C1 segment of cervical spinal cord (tissue), 14 donors: ENCODE measurements at regions not wholly inside any gene's neighbourhood (a gene's known extent, or its start where the extent isn't known, plus 50 kb on each side); places are given as distances from the start of the nearest gene placed in this dataset.

Experiments
- DNase-seq, 14 donors: peaks; one replicate each; lab custom pipeline; 2025; lab: John Stamatoyannopoulos, UW

DNA sequence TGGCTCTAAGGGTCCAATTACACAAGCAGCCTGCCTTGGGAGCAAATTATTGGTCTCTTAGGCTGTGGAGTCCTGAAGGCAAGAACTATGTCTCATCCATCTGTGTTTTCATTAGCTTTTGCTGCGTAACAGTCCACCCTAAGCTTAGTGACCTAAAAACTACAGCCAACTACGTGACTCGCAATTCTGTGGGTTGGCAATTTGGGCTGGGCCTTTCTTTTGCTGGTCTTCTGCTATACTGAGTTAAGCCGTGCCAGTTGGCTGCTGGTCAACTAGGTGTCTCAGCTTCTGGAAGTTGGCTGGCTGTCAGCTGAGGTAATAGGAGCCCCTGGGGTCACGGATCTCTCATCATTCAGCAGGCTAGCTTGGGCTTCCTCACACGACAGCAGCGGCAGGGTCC, 205.6 kb upstream of the S100G start:
- DNase-seq, result no peak

DNA sequence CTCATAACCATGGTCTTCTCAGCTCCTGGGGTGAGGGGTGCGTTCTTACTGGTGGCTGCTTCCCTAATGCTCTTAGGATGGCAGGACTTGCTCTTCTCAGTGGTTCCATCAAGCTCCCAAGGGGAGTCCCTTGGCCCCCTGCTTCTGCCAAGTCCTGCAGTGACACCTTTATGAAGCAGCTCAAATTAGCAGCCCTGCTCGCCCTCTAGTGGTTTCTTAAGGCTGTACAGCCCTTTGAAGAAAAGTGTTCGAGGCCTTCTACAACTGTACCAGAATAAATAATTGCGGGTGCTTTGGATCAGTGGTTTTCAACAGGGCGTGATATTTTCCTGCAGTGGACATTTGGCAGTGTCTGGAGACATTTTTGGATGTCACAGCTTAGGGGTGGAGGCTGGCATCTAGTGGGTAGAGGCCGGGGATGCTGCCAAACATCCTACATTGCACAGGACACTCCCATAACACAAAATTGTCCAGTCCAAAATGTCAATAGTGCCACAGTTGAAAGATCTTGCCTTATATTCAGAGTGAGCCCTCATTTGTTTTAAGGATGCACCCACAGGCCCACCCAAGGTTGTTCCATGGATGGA, 204.7 kb upstream of the S100G start:
- DNase-seq, result peak in 2 of 14 donors; percentile 0 to 2

DNA sequence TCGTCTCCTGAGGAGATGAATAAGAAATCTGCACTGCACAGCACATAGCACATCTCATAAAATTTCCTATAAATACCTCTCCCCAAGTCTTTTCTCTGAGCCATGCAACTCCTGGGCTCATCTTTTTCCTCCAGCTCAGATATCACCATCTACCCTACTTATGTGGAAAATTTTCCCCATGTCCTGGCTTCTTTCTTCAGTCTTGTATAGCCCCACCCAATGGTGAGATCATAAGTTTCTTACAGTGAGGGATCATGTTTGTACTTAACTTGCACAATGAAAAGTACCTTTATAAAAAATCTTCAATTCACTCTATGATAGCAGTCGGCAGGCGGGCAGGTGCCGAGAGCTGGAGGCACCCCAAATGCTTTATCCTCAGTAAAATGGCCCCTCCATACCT, 198.6 kb upstream of the S100G start:
- no peak for DNase-seq

DNA sequence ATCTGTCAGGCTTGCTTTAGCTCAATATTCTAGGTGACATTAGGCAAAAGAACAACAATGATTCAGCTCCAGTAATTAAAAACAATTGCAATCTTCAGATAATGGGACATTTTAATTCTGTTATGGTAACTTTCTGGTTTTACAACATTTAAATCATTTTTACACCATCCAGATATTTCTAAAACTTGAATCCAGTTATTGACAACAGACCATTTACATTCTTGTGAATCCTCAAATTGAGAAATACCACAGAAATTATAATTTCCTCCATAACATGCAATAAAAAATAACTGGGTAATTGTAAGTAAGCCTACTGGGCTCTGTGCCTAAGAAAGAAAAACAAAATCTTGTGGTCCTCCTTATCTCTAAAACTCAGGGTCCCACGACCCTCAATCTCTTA, 195.0 kb upstream of the S100G start:
- DNase-seq, result no peak

DNA sequence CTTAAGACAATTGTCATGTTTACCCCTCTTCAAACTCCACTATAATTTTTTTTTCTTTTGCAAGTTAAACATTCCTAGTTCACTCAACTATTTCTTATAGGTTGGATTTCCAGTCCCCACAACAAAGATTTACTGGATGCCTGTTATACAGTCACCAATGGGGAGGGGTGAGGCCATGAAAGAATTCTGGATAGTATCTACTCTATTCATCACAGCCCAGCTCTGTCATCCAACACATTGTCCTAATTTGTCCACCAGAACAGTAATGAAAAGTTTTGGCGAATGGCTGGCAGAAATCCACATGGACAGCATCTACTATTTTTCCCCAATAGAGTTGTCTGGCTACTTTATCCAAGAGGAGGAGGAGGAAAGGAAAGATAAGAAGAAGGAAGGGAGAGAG, 192.7 kb upstream of the S100G start:
- no peak for DNase-seq

DNA sequence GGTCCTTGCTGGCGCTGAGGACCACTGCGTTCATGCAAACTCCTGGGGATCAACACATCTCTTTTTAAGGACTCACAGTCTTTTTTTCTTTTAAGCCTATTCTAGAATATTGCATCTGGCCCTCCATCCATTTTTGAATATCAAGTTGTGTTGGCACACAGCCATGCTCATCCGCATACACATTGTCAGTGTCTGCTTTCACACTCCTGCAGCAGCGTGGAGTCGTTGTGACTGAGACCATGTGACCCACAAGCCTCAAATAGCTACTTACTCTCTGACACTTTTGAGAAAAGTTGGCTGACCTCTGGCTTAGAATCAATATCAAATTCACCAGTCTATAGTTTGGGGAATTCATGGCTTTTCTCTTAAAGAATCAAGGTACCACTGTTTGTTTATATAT, 191.8 kb upstream of the S100G start:
- no peak for DNase-seq

DNA sequence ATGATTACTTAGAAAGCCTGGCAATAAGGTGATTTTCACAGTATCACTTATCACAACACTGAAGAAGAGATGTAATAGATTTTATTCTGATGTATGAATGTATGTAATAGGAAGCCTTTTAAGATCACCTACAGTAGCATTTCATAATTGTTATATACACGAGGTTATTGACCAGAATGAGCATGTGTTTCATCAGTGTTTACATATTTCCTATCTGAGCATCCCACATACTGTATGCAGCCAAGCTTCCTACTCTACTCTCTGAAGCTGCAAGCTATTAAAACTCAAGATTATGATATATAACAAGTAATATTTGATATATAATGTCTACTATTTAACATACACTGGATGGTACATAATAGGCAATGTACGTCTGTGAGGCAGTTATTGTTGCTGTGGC, 190.9 kb upstream of the S100G start:
- DNase-seq, result no peak

DNA sequence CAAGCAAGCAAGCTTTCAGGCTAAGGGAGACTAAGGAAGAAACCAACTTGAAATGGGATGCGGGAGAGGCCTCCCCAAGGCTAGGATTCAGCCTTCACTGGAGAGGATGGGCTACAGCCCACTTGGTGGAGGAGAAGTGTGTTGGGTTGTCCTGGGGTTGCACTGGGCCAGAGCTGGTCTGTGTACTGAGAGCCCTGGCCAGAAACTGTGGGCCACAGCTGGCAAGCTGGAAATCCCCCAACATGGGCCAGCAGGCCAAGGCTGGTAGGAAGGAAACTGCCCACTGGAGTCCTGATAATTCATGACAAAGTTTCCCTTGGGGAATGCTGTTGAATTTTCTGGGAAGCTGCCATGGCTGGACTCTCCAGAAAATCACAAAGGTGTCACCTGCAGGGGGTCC, 188.0 kb upstream of the S100G start:
- DNase-seq, result no peak

DNA sequence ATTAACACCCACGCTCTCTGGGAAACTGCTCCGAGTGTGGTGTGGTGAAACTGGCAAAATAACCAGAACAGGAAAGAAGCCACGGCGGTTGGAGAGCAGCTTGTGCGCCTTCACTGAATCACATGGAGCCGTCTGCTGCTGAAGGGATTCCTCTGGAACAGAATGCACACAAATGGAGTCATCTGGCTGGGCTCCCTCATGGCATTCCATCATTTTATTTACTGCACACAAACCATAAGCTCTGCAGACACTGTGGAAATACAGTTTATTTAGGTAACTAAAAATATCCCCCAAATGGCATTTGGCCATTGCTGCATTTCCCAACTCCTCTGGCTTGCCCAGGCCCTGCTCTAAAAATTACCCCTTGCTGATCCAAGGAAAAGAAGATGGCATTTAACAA, 187.0 kb upstream of the S100G start:
- peak in 1 of 14 donors; percentile 11 for DNase-seq

DNA sequence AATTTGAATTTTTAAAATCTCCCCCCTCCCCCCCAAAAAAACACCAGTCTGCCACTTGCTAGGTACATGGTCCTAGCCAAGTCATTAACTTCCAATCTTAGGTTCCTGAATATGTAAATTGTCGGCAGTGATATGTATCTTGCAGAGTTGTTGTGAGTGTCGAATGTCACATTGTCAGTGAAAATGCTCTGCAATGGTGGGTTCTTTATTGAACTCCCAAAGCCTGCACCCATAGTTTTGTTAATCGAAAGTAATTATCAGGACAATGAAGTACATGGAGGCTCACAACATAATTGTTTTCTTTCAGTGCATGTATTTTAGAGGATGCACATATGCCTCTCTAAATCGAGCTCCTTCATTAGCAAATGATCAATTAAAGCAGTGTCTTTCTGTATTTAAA, 185.6 kb upstream of the S100G start:
- no peak for DNase-seq

DNA sequence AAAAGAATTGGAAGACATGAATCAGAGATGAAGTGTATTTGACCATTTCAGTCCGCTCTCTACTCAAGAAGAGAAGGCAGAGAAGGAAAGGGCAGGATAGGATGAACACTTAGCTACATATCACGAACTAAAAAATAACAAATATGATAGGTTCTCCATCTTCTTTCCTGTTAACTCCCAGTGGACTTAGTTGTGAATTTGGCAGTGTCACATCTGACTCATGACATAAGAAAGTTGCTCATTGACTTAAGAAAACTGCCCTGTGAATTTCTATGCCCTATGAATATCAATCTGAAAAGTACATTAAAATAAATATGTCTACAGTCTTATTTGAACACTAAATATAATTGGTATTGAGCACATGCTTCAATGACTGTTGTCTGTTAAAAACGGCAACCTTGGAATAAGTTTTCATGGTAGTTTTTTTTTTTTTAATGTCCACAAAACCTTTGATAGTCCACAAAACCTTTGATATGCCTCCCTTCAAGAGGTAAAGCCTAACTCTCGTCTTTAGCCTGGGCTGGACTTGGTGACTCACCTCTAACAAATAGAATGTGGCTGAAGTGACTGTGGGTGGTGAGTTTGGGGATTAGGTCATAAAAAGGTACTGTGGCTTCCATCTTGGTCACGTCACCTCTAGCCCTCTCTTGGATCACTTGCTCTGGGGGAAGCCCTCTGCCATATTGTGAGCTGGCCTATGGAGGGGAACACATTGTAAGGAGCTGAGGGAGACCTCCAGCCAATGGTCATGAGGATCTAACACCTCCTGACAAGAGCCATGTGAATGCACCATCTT, 184.7 kb upstream of the S100G start:
- no peak for DNase-seq

DNA sequence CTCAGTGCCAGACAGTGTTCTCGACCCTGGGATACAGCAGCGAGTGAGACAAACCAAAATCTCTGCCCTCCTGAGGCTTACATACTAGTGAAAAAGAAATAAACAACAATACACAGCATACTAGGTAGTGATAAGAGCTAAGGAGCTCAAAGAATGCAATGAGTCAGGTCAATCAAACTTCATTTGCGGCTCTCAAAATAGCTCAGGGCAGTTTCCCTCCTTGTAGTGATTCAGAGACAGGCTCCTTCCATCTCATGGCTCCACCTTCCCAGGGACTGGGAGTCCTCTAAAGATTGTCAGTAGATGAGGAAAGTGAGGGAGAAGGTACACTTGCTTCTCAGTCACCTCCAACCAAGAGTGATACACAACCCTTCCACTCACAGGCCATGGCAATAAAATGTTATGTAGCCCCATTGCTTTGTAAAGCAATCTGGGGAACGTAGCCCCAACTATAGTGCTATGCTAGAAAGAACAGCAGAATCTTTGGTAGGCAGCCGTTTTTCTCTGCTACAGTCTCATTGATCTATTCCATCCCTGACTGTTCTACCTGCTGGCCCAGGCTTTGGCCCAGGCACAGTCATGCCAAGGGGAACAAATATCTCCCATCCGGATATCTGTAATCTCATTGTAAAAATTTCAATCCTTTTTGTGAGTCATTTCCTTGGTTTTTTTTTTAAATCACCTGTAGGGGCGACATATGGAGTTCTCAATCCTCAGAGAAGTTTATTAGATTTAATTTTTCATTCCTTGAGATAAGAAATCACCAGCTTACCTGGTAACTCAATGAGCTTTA, 183.1 kb upstream of the S100G start:
- DNase-seq, result no peak

DNA sequence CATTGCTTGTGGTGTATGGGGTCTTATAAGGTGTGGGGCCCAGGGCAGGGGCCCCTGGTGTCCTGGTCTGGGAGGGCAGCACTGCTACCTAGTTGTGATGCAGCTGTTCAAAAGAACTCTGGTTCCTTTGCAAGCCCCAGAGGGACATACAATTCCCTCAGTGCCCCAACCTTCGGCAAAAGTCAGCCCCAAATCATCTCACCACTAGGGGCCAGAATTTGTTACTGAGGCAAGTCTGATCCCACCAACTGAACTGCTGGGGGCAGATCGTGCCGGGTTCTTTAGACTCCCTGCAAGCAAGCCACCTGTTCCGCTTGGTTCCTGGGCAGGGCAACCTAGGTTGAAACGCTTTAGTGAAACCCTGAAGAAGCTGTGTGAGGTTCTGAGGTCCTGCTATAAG, 180.1 kb upstream of the S100G start:
- no peak for DNase-seq

DNA sequence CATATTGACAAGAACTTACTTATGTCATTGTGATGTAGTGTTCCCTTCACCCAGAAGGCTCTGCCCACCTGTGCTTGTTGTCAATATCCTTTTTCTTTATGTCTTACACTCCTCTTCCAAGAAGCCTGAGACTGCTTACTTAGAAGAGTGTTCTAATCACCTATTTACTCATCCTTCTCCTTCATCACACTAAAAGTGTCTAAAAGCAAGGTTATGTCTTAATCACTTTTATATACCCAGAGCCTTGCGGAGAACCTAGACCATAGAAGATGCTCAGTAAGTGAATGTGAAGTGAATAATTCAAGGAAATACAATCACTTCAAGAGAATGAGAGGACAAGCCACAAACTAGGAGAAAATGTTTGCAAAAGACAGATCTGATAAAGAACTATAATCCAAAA, 177.6 kb upstream of the S100G start:
- no peak for DNase-seq

DNA sequence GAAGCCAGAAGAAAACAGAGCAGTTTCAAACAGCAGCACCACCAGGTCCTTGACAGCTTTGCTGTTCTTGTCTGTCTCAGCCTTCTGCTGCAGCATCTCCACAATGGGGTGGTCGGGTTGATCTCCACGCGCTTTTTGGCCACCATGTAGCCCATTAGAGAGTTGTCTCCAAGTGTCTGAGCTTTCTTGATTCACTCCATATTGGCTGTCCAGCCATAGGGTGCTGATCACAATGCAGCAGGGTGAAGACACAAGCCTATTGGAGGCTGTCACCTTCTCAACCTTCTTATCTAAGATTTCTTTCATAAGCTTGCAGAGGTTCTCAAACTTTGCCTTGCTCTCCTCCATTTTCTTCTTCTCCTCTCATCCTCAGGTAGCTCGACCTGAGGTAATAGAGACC, 175.4 kb upstream of the S100G start:
- DNase-seq, result no peak

DNA sequence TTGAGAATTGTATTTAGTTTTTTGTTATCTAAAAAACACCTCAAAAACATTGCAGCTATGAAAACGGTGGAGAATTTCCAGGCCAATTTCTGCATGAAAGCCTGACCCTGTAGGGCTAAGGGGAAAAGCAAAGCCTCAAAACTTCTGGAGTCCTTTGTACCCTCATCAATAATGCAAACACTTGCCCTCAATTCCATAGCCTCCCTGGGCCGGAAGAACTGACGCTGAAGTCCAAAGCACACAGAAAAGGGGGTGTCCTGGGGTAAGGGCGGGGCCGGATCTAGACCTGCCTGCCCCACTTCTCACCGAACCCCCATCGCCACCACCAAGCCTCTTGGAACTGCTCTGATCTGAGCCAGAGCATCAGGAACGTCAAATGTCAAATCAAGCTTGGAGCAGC, 173.9 kb upstream of the S100G start:
- DNase-seq, result no peak

DNA sequence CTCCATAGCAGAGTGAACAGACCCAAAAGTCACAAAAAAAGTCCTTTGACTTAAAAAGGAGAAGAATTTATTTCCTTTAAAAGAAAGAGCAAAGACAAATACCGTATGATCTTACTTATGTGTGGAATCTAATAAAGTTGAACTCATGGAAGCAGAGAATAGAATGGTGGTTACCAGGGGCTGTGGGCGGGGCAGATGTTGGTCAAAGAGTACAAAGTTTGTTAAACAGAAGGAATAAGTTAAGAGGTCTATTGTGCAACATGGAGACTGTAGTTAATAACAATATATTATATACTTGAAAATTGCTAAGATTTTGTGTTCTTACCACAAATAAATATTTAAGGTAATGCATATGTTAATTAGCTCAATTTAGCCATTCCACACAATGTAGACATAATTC, 173.3 kb upstream of the S100G start:
- no peak for DNase-seq

DNA sequence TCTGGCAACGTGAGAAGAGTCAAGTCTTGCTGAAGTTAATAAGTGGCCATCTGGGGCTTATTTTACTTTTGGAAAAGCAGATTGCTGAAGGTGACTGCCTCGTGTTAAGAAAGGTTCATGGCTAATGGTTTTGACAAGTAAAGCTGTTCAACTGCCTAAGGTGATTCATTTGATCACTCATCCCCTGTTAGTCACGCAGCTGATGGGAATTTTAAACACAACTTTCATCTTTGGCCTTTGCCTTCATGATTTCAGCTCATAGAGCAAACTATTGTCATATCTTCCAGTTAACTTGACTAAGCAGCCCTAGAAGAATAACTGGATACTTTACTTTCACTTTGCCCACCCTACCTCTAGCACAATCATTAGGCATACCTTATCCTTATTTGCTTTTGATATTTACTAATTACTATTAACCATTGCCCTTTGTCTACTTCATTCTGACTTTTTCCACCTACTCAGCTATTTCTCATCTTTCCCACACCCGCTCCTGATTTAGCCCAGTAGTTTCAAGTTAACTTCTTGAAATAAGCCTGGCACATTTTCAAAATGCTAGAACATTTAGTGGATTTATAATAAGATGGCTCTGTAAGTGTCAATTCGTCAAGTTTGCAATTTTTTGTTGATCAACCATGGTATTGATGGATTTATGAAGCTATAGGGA, 170.6 kb upstream of the S100G start:
- no peak for DNase-seq

DNA sequence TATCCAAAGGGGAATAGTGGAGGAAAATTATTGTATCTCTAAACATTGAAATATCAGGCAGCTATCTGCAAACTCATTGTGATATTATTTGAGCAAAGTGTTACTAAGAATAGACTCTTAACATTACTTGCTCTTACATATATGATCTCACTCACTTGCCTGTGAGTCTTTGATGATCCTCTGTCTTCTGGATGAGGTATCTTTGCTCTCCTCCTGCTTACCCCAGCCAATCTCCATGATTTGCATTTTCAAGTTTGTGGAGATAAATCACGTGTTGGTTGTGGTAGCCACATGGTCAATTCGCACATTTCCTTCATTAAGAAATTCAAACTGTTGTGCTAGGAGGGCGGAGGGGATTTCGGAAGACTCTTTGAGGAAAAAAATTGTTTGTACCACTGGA, 169.9 kb upstream of the S100G start:
- no peak for DNase-seq

DNA sequence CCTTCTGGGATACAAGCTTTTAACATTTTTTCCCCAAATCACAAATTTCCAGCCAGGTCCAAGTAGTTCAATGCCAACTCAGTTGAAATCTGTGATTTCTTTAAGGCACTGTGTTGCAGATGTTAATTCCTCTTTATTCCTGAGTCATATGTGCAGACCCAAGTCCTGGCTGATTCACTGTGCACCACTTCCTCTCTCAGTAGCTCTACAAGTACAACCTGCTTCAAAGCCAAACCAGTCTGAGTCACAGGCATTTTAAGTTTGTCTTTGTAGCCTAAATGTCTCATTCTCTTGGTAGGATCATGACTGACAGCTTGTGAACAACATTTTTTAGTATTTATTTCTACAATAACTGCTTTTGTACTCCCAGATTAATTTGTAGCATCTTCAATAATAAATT, 165.6 kb upstream of the S100G start:
- peak in 1 of 14 donors; percentile 0 for DNase-seq

DNA sequence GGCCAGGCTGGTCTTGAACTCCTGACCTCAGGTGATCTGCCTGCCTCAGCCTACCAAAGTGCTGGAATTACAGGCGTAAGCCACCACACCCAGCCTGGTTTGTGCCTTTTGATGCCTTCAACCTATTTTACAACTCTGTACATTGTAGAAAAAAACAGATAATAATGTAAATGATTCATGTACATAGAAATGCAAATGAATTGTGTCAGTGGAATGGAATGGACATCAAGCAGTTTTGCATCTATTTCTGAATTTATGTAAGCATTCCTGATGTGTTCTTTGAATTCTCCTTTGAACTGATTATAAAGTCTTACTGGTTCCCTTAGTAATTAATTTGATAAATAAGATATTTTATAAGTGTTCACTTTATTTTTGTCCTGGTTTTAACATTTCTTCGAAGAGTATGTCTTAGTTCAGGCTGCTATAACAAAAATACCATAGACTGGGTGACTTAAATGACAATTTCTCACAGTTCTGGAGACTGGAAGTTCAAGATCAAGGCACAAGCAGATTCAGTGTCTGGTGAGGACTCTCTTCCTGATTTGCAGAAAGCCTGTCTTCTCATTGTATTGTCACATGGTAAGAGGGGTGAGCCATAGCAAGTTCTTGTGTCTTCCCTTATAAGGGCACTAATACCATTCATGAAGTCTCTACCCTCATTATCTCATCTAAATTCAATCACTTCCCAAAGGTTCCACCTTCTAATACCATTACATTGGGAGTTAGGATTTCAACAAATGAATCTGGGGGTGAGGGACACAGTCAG, 162.2 kb upstream of the S100G start:
- no peak for DNase-seq

DNA sequence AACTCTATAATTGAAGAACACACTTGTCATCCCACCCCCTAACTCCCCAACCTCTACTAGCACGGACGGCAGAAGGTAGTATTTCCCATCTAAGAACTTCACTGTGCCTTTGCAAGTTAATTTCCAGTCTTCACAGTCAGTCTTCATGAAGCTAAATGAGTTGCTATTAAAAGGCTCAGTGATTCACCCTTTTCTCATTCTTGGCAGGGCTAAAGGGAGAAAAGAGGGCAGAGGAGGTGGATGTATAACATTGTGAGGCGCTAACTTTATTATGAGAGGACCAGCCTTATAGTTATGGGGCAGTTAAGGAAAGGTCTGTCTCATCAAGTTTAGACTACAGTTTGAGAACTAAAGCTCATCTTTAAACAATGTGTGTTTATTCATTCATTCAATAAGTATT, 161.0 kb upstream of the S100G start:
- DNase-seq, result no peak
